GM12872 (cell line): ENCODE measurements at regions not wholly inside any gene's neighbourhood (a gene's known extent, or its start where the extent isn't known, plus 50 kb on each side); places are given as distances from the start of the nearest gene placed in this dataset.
A peak's percentile ranks its signal among the peaks of the same experiment; 100 is the strongest.

Experiments
- CTCF ChIP-seq: IDR thresholded peaks from 3 replicates; pipeline ENCODE4 v1.5.1; 2011; ENCODE audit warnings: low read depth, mild to moderate bottlenecking, low read length, moderate library complexity; ENCODE audit not compliant: insufficient read depth

DNA sequence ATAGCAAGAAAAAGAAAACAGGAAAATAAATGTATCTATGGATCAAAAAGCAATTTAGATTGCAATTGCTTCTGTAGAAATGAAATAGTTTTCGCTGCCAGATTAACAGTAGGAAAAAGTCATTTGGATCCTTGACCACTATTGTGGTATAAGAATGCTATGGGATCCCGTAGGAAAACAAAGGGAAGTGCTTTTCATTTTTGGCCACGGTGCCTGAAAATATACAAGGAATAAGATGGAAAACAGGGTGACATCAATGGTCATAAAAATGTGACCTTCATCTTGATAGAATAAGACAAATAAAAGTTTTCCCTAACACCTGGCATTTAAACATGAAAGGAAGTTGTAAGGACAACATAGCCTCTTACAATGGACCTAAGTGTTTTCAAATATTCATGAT is 622.8 kb downstream of the DACH1 start:
- no peak for TF ChIP-seq CTCF

DNA sequence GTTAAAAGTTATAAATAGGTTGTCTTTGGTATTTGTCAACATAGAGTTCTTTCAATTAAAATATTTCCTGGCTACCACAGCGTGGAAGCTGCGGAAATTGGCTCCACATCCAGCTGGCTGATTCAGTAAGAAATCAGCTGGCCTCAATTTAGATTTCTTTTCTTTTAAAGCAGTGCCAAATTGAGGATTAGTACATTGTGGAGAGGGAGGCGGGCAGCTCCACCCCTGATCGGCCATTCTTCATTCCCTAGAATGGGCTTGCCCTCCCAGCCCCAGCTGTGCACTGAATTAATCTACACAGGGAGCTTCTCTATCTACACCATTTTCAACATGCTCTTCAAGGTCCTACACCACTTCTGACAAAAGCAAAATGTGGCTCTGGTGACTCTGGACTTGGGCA is 624.8 kb downstream of the DACH1 start:
- TF ChIP-seq CTCF: no peak

- no peak for TF ChIP-seq CTCF
Measured at GRCh38 chr13:71240911-71241310, 626.1 kb downstream of the DACH1 start.

- TF ChIP-seq CTCF: no peak
Measured at GRCh38 chr13:71237332-71237731, 629.7 kb downstream of the DACH1 start.

- TF ChIP-seq CTCF: no peak
Measured at GRCh38 chr13:71219698-71220415, 647.1 kb downstream of the DACH1 start.

DNA sequence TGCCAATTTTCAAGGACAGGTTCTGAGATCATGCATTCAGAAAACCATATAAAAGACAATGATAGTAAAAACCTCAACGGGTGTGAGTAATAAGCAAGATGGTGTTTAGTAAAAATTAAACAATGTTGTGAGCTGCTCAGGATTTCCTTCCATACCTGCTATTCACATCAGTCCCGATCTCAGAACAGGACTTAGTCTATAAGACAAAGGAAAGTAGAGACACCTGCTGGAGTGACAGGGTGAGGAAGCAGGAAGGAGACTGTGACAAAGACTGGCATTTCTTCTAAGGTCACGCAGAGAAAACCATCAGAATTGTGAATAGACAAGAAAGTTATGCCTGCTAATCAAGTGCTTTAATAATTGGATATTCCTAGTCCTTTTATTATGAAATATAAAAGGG is 648.0 kb downstream of the DACH1 start:
- peak; percentile 26; the same call in 1 of the 3 replicates for TF ChIP-seq CTCF

DNA sequence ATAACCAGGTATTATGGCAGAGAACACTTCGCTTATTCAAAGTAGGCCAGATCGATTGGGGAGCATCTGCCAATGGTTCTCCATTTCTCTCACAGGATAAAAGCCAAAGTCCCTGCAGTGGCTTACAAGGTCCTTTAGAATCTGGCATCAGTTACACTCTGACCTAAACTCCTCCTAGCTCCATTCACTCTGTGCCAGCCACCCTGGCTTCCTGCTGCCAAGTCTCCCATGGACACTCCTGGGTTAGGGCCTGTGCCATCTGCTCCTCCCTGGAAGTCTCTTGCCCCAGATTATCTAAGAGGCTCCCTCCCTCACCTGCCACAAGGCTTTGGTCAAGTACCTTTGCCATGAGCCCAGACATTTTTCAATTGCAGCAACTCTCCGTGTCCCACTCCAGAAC is 649.2 kb downstream of the DACH1 start:
- TF ChIP-seq CTCF: no peak
